ENCODE measurements at regions not wholly inside any gene's neighbourhood (a gene's known extent, or its start where the extent isn't known, plus 50 kb on each side); places are given as distances from the start of the nearest gene placed in this dataset.
"Not testable (repeated sequence)": the region's sequence is repeated elsewhere in the genome, so short reads cannot be mapped to it uniquely, and the experiment has no call there.

- in situ Hi-C loops (cut with MboI; ENCODE audit: low pct_unique_long_range_greater_than_20kb in 2 of 9, low sequenced_read_pairs in 9 of 9, unreplicated experiment in 9 of 9) = no loop called here
- 33% methylated on average over 1 of the region's 3 CpGs; no CpG with 5 or more reads in 9 of the 10 experiments for WGBS, 10 experiments
- Histone ChIP-seq H3K27ac (no peak overlapping the region), H3K4me3 (no peak overlapping the region), H3K4me1 (replicated peaks in 1 of 2) (no peaks in the 10 kb centered on the region)
- ATAC-seq (replicated peaks in 6 of 8) = no peak
Observed at GRCh38 chrX:40973619-40974018, 111.6 kb upstream of the USP9X start.

DNA sequence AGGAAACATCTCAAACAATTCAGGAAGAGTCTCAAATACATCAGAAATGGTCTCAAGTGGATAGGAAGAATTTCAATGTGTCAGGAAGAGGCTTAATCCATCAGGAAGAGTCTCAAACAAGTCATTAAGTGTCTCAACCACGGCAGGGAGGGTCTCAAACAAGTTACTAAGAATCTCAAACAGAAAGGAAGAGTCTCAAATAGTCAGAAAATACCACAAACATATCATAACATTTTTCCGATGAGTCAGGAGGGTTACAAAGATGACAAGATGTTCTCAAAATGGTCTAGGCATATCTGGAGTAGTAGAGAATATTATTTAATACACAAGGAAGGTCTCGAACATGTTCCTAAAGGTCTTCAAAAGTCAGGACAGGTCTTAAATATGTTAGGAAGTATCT is 109.3 kb upstream of the USP9X start:
- no peak overlapping the region for H3K4me3 ChIP-seq
- 14 to 100% (median 60%) methylated on average over 1 to 3 of the region's 3 CpGs; no CpG with 5 or more reads in 5 of the 10 experiments for WGBS, 10 experiments

DNA sequence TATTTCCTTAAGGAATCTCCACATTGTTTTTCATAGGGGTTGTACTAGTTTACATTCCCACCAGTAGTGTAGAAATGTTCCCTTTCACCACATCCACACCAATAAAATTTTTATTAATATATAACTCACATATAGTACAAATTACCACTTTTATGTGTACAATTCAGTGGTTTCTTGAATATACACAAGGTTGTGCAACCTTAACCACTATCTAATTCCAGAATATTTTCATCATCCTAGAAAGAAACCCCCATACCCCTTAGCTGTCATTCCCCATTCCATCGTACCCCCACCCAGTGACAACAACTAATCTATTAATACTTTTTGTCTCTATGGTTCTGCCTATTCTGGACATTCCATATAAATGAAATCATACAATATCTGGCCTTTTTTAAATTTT is 108.3 kb upstream of the USP9X start:
- no peaks in the 10 kb centered on the region for H3K4me1 ChIP-seq (replicated peaks in 1 of 2)
- no peak overlapping the region for H3K4me3 ChIP-seq
- in situ Hi-C loops (cut with MboI; ENCODE audit: low pct_unique_long_range_greater_than_20kb in 2 of 9, low sequenced_read_pairs in 9 of 9, unreplicated experiment in 9 of 9) = no loop called here
- H3K27ac ChIP-seq = no peak overlapping the region
- no CpG with 5 or more reads among the region's 1 CpG for WGBS, 10 experiments
- ATAC-seq (replicated peaks in 6 of 8) = no peak

More for the DNA sequence above, 109.3 kb upstream of the USP9X start:
- no peak for ATAC-seq (replicated peaks in 6 of 8)
- in situ Hi-C loops (cut with MboI; ENCODE audit: low pct_unique_long_range_greater_than_20kb in 2 of 9, low sequenced_read_pairs in 9 of 9, unreplicated experiment in 9 of 9) = no loop called here
- Histone ChIP-seq H3K27ac (no peak overlapping the region), H3K4me1 (replicated peaks in 1 of 2) (no peaks in the 10 kb centered on the region)

GRCh38 chrX:40984962-40985361 is 100.3 kb upstream of the USP9X start:
- no peak for ATAC-seq (replicated peaks in 6 of 8)
- 0 to 100% (median 54%) methylated on average over 1 to 4 of the region's 4 CpGs; no CpG with 5 or more reads in 3 of the 10 experiments for WGBS, 10 experiments
- in situ Hi-C loops (cut with MboI; ENCODE audit: low pct_unique_long_range_greater_than_20kb in 2 of 9, low sequenced_read_pairs in 9 of 9, unreplicated experiment in 9 of 9) = no loop called here
- Histone ChIP-seq H3K4me1 (replicated peaks in 1 of 2) (no peaks in the 10 kb centered on the region), H3K27ac (no peak overlapping the region), H3K4me3 (no peak overlapping the region)

GRCh38 chrX:40987413-40987812 is 97.8 kb upstream of the USP9X start:
- Histone ChIP-seq H3K27ac (no peak overlapping the region), H3K4me1 (replicated peaks in 1 of 2) (no peaks in the 10 kb centered on the region), H3K4me3 (no peak overlapping the region)
- WGBS, 10 experiments = 0 to 100% (median 14%) methylated on average over 1 of the region's 2 CpGs; no CpG with 5 or more reads in 7 of the 10 experiments
- in situ Hi-C loops (cut with MboI; ENCODE audit: low pct_unique_long_range_greater_than_20kb in 2 of 9, low sequenced_read_pairs in 9 of 9, unreplicated experiment in 9 of 9) = no loop called here
- ATAC-seq (replicated peaks in 6 of 8) = no peak

DNA sequence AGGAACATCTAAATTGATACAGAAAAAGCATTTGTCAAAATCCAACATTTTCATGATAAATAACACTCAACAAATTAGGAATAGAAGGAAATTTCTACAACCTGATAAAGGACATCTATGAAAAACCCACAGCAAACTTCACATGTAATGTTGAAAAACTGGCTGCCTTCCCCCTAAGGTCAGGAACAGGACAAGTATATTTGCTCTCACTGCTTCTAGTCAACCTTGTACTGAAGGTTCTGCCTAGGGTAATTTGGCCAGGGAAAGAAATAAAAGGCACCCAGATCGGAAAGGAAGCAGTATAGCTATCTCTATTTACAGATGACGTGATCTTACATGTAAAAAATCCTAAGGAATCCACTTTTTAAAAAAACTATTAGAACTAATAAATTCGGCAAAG is 97.1 kb upstream of the USP9X start:
- no peak for ATAC-seq (replicated peaks in 6 of 8)
- Histone ChIP-seq H3K27ac (no peak overlapping the region), H3K4me3 (no peak overlapping the region), H3K4me1 (replicated peaks in 1 of 2) (no peaks in the 10 kb centered on the region)
- WGBS, 10 experiments = 22 to 100% (median 67%) methylated on average over 1 to 3 of the region's 3 CpGs; no CpG with 5 or more reads in 5 of the 10 experiments
- in situ Hi-C loops (cut with MboI; ENCODE audit: low pct_unique_long_range_greater_than_20kb in 2 of 9, low sequenced_read_pairs in 9 of 9, unreplicated experiment in 9 of 9) = no loop called here

DNA sequence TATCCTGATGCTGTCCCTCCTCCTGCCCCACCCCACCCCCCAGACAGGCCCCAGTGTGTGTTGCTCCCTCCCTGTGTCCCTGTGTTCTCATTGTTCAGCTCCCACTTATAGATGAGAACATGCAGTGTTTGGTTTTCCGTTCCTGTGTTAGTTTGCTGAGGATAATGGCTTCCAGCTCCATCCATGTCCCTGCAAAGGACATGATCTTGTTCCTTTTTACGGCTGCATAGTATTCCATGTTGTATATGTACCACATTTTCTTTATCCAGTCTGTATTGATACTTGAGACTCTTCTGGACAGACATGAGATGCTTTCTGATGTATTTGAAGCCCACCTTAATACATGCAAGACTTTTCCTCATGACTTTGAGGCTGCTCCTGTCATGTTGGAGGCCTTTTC is 91.8 kb upstream of the USP9X start:
- 80 to 100% methylated on average over 1 of the region's 2 CpGs; no CpG with 5 or more reads in 8 of the 10 experiments for WGBS, 10 experiments
- H3K27ac ChIP-seq; in situ Hi-C loops (cut with MboI; ENCODE audit: low pct_unique_long_range_greater_than_20kb in 2 of 9, low sequenced_read_pairs in 9 of 9, unreplicated experiment in 9 of 9); H3K4me1 ChIP-seq (replicated peaks in 1 of 2); ATAC-seq (replicated peaks in 6 of 8); H3K4me3 ChIP-seq: not testable (repeated sequence)

- ATAC-seq (replicated peaks in 6 of 8) = peak; percentile 96 to 100 (median 97)
- Histone ChIP-seq H3K27ac (peak overlapping the region; percentile 64 to 70), H3K4me1 (replicated peaks in 1 of 2) (peaks cover 3 to 7% of the 10 kb centered on the region in 2 donors), H3K4me3 (peak overlapping the region; percentile 16 to 43 (median 20))
- WGBS, 10 experiments = 0 to 33% (median 0%) methylated on average over 1 to 3 of the region's 3 CpGs; no CpG with 5 or more reads in 2 of the 10 experiments
- in situ Hi-C loops (cut with MboI; ENCODE audit: low pct_unique_long_range_greater_than_20kb in 2 of 9, low sequenced_read_pairs in 9 of 9, unreplicated experiment in 9 of 9) = no loop called here
Observed at GRCh38 chrX:40996886-40997530, 88.2 kb upstream of the USP9X start.

GRCh38 chrX:40998123-40998522 is 87.1 kb upstream of the USP9X start:
- ATAC-seq (replicated peaks in 6 of 8) = no peak
- Histone ChIP-seq H3K27ac (no peak overlapping the region), H3K4me1 (replicated peaks in 1 of 2) (peaks cover 3 to 7% of the 10 kb centered on the region in 2 donors), H3K4me3 (no peak overlapping the region)
- 30 to 100% (median 81%) methylated on average over 2 to 4 of the region's 5 CpGs; no CpG with 5 or more reads in 7 of the 10 experiments for WGBS, 10 experiments
- in situ Hi-C loops (cut with MboI; ENCODE audit: low pct_unique_long_range_greater_than_20kb in 2 of 9, low sequenced_read_pairs in 9 of 9, unreplicated experiment in 9 of 9) = no loop called here

DNA sequence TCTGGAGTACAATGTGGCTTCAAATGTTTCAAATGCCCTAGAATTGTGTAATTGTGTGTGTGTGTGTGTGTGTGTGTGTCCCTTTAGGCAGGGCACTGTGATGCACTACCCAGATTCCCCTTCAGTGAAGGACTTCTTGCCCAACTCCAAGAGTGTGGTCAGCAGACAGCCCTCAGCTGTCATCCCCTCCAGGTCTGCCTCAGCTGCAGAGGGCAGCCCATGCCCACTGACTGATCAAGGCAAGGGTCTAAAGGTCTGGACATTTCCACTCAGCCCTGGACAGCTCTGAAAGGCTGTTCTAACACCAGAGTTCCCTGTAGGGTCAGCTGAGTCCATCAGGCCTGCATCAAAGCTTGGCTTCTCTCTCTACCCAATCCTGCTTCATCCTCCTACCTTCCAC is 83.9 kb upstream of the USP9X start:
- in situ Hi-C loops (cut with MboI; ENCODE audit: low pct_unique_long_range_greater_than_20kb in 2 of 9, low sequenced_read_pairs in 9 of 9, unreplicated experiment in 9 of 9) = no loop called here
- Histone ChIP-seq H3K4me3 (no peak overlapping the region), H3K4me1 (replicated peaks in 1 of 2) (peaks cover 3 to 7% of the 10 kb centered on the region in 2 donors), H3K27ac (no peak overlapping the region)
- ATAC-seq (replicated peaks in 6 of 8) = no peak

GRCh38 chrX:41002026-41002425 is 83.2 kb upstream of the USP9X start:
- ATAC-seq (replicated peaks in 6 of 8) = peak in 5 of 8 experiments; percentile 56 to 97 (median 84)
- WGBS, 10 experiments = 20 to 80% (median 80%) methylated on average over 1 of the region's 6 CpGs; no CpG with 5 or more reads in 7 of the 10 experiments
- in situ Hi-C loops (cut with MboI; ENCODE audit: low pct_unique_long_range_greater_than_20kb in 2 of 9, low sequenced_read_pairs in 9 of 9, unreplicated experiment in 9 of 9) = no loop called here
- no peak overlapping the region for H3K4me3 ChIP-seq
- H3K27ac ChIP-seq = no peak overlapping the region
- peaks cover 0 to 4% of the 10 kb centered on the region in 2 donors for H3K4me1 ChIP-seq (replicated peaks in 1 of 2)

- H3K4me3 ChIP-seq = no peak overlapping the region
- ATAC-seq (replicated peaks in 6 of 8) = no peak
- in situ Hi-C loops (cut with MboI; ENCODE audit: low pct_unique_long_range_greater_than_20kb in 2 of 9, low sequenced_read_pairs in 9 of 9, unreplicated experiment in 9 of 9) = no loop called here
- no peaks in the 10 kb centered on the region for H3K4me1 ChIP-seq (replicated peaks in 1 of 2)
- no peak overlapping the region for H3K27ac ChIP-seq
- 31 to 89% methylated on average over 3 of the region's 3 CpGs; no CpG with 5 or more reads in 8 of the 10 experiments for WGBS, 10 experiments
Observed at GRCh38 chrX:41003506-41004270, 81.6 kb upstream of the USP9X start.

DNA sequence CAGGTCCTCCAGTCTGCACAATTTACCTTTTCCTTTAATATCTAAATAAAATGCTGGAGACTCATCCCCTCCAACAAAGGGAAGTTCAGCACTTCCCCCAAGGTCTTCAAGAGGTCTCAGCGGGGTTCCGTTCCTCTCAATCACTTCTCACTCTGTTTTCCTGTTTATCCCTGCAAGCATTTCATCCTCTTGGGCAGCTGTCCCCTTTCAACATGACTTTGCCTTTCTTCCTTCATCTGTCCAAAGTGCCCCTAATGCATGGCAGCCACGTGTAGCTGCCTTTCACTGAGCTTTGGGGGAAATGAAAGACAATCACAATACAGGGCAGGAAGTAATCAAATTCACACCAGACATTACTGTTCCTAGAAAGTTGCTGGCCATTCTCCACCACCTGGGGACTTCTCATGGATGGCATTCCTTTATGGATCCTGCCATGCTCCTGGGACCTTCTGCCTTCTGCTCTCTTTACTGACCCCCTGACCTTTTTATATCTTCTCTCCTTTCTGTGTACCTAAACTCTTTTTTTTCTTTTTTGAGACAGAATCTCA is 79.7 kb upstream of the USP9X start:
- Histone ChIP-seq H3K27ac (no peak overlapping the region), H3K4me1 (replicated peaks in 1 of 2) (peaks cover 4 to 8% of the 10 kb centered on the region in 2 donors), H3K4me3 (no peak overlapping the region)
- 22 to 30% methylated on average over 3 of the region's 3 CpGs; no CpG with 5 or more reads in 8 of the 10 experiments for WGBS, 10 experiments
- in situ Hi-C loops (cut with MboI; ENCODE audit: low pct_unique_long_range_greater_than_20kb in 2 of 9, low sequenced_read_pairs in 9 of 9, unreplicated experiment in 9 of 9) = no loop called here
- no peak for ATAC-seq (replicated peaks in 6 of 8)

Data from motor neuron (in vitro differentiated cells).